C4-2B (cell line): ENCODE measurements at regions not wholly inside any gene's neighbourhood (a gene's known extent, or its start where the extent isn't known, plus 50 kb on each side); places are given as distances from the start of the nearest gene placed in this dataset.

Experiments used
- CTCF ChIP-seq: fragments of 450-650 bp; conservative IDR thresholded peaks from 2 replicates; pipeline ENCODE4 v1.5.1; 2017; ENCODE audit warnings: mild to moderate bottlenecking
- ZFX ChIP-seq: fragments of 450-650 bp; IDR thresholded peaks from 2 replicates; pipeline ENCODE4 v1.6.1; 2017

GRCh38 chr5:161034451-161034850 lies 182.4 kb upstream of the ATP10B start:
- no peak for TF ChIP-seq CTCF
- no peak for TF ChIP-seq ZFX
